Transverse colon (tissue), 4 donors: ENCODE measurements at regions not wholly inside any gene's neighbourhood (a gene's known extent, or its start where the extent isn't known, plus 50 kb on each side); places are given as distances from the start of the nearest gene placed in this dataset.
"Not testable (repeated sequence)": the region's sequence is repeated elsewhere in the genome, so short reads cannot be mapped to it uniquely, and the experiment has no call there.

Source experiments
- DNase-seq: peaks from one replicate; pipeline ENCODE4 v3.0.0-alpha.2; 2019
- H3K27ac ChIP-seq, 4 donors: fragments of 200-600 bp; sonication (generic); 2 replicates each; pipeline ENCODE4 v1.5.1; 2016 to 2018; ENCODE audit warnings: inconsistent platforms in 4 of 4
- H3K27me3 ChIP-seq: fragments of 200-600 bp; sonication (generic); 2 replicates; pipeline ENCODE4 v1.5.1; 2017; ENCODE audit warnings: inconsistent platforms
- H3K36me3 ChIP-seq, 4 donors: fragments of 200-600 bp; sonication (generic); 2 replicates each; pipeline ENCODE4 v1.5.1; 2017 to 2019; ENCODE audit warnings: inconsistent platforms in 4 of 4
- H3K4me1 ChIP-seq, 4 donors: fragments of 200-600 bp; sonication (generic); 2 replicates each; pipeline ENCODE4 v1.5.1; 2017 to 2020; ENCODE audit warnings: inconsistent platforms in 4 of 4
- H3K4me3 ChIP-seq, 4 donors: fragments of 200-600 bp; sonication (generic); 1 replicate in 1 of 4; 2 replicates in 3 of 4; pipeline versions ENCODE4 v1.5.1 to v1.6.1; 2017 to 2019; ENCODE audit warnings: inconsistent platforms in 4 of 4
- H3K9me3 ChIP-seq, 2 donors: fragments of 200-600 bp; sonication (generic); 2 replicates each; pipeline ENCODE4 v1.5.1; 2017 to 2019; ENCODE audit warnings: inconsistent platforms in 2 of 2
- CTCF ChIP-seq, 5 experiments: fragments of 200-600 bp in 3 of 5; fragments of 450-650 bp in 2 of 5; sonication (generic) in 3 of 5; IDR thresholded peaks; 1 replicate in 2 of 5; 2 replicates in 3 of 5; pipeline ENCODE4 v1.5.1; 2016 to 2017; ENCODE audit warnings: antibody characterized with exemption in 5 of 5, inconsistent platforms in 3 of 5, mild to moderate bottlenecking in 2 of 5, moderate library complexity in 1 of 5
- EP300 ChIP-seq: sonication (generic); formaldehyde crosslinking; IDR thresholded peaks from one replicate; pipeline ENCODE4 v1.6.1; 2017; ENCODE audit warnings: antibody characterized with exemption, low read depth
- POLR2A ChIP-seq: fragments of 450-650 bp; IDR thresholded peaks from one replicate; pipeline ENCODE4 v1.6.1; 2016; ENCODE audit warnings: antibody characterized with exemption, mild to moderate bottlenecking, moderate library complexity
- POLR2AphosphoS5 ChIP-seq, 3 donors: sonication (generic); formaldehyde crosslinking; IDR thresholded peaks; one replicate each; pipeline ENCODE4 v1.6.1; 2016; ENCODE audit warnings: antibody characterized with exemption in 3 of 3
- WGBS, 2 donors: methylation state at CpG; one replicate each; pipeline ENCODE4 v1.1.5; 2018; ENCODE audit warnings: low coverage in 1 of 2; 5-methylcytosine and 5-hydroxymethylcytosine counted together
- in situ Hi-C, 4 donors: fragments of 200-750 bp; cut with MboI; loops; one replicate each; pipeline versions ENCODE4 v1.15.0 to v1.15.1; 2017; ENCODE audit warnings: low sequenced_read_pairs in 3 of 4, low pct_ligation_motif_present in 1 of 4, low pct_unique_long_range_greater_than_20kb in 1 of 4
- intact Hi-C: fragments of 100-400 bp; cut with DNase I; formaldehyde crosslinking; loops from one replicate; pipeline ENCODE4 v1.15.1; 2023; ENCODE audit warnings: low total_unique reads

- Histone ChIP-seq H3K27ac (no peak overlapping the region), H3K9me3 (no peaks in the 10 kb centered on the region), H3K27me3 (no peaks in the 10 kb centered on the region), H3K36me3 (no peaks in the 10 kb centered on the region), H3K4me3 (no peak overlapping the region), H3K4me1 (no peaks in the 10 kb centered on the region)
- TF ChIP-seq POLR2A, result no peak
- no peak for TF ChIP-seq EP300
- TF ChIP-seq POLR2AphosphoS5 (IDR thresholded peaks at IDR 0.05), result no peak
- no peak for TF ChIP-seq CTCF (IDR thresholded peaks at IDR 0.05)
- intact Hi-C loops, result no loop called here
- WGBS, 2 donors, result 29 to 42% methylated on average over 1 of the region's 1 CpG
- in situ Hi-C loops, result no loop called here
- DNase-seq, result no peak
Measured at GRCh38 chr7:110507369-110507768, 583.6 kb upstream of the LRRN3 start.

GRCh38 chr7:110507832-110508231 is 583.1 kb upstream of the LRRN3 start:
- Histone ChIP-seq H3K27ac (no peak overlapping the region), H3K4me3 (no peak overlapping the region), H3K4me1 (no peaks in the 10 kb centered on the region), H3K36me3 (no peaks in the 10 kb centered on the region), H3K27me3 (no peaks in the 10 kb centered on the region), H3K9me3 (no peaks in the 10 kb centered on the region)
- TF ChIP-seq POLR2AphosphoS5 (IDR thresholded peaks at IDR 0.05) (no peak), EP300 (no peak), POLR2A (no peak), CTCF (IDR thresholded peaks at IDR 0.05) (no peak)
- intact Hi-C loops (no loop called here), in situ Hi-C loops (no loop called here)
- DNase-seq, result no peak

- DNase-seq, H3K36me3 ChIP-seq, intact Hi-C loops, H3K27me3 ChIP-seq, H3K9me3 ChIP-seq, H3K27ac ChIP-seq, H3K4me3 ChIP-seq, H3K4me1 ChIP-seq, in situ Hi-C loops: not testable (repeated sequence)
- WGBS, 2 donors, result 70 to 83% methylated on average over 1 to 5 of the region's 5 CpGs
Measured at GRCh38 chr7:110514975-110515551, 575.9 kb upstream of the LRRN3 start.

GRCh38 chr7:110519851-110520250 is 571.1 kb upstream of the LRRN3 start:
- in situ Hi-C loops, result no loop called here
- 93% methylated on average over 5 of the region's 8 CpGs; no CpG with 5 or more reads in 1 of the 2 donors for WGBS, 2 donors

More at GRCh38 chr7:110519851-110520250, 571.1 kb upstream of the LRRN3 start:
- H3K4me1 ChIP-seq, result peaks cover 0 to 10% (median 0%) of the 10 kb centered on the region in 4 donors
- no peaks in the 10 kb centered on the region for H3K9me3 ChIP-seq
- intact Hi-C loops, result no loop called here
- H3K36me3 ChIP-seq, result no peaks in the 10 kb centered on the region
- no peak for TF ChIP-seq POLR2A
- TF ChIP-seq CTCF (IDR thresholded peaks at IDR 0.05), result no peak
- TF ChIP-seq POLR2AphosphoS5 (IDR thresholded peaks at IDR 0.05), result no peak
- no peak for TF ChIP-seq EP300
- H3K27ac ChIP-seq, result no peak overlapping the region
- no peak for DNase-seq
- no peak overlapping the region for H3K4me3 ChIP-seq
- no peaks in the 10 kb centered on the region for H3K27me3 ChIP-seq
